Activated CD4-positive, alpha-beta memory T cell treated with anti-CD3 and anti-CD28 coated beads, Interleukin-2, amount 10 ng/mL, durations not matched to agents 7 days and 5 days (primary cell): ENCODE measurements at regions not wholly inside any gene's neighbourhood (a gene's known extent, or its start where the extent isn't known, plus 50 kb on each side); places are given as distances from the start of the nearest gene placed in this dataset.

Experiments
- CTCF ChIA-PET: fragments of 350-600 bp; sonication (Branson Sonifier 250); formaldehyde crosslinking; loops from one replicate; lab custom pipeline; 2021; ENCODE audit warnings: antibody characterized with exemption, inconsistent platforms; lab: Charles Lee
- POLR2A ChIA-PET: fragments of 350-600 bp; sonication (Branson Sonifier 250); formaldehyde crosslinking; loops from one replicate; lab custom pipeline; 2021; ENCODE audit warnings: antibody characterized with exemption; lab: Charles Lee
- DNase-seq: peaks from one replicate; pipeline ENCODE4 v3.0.0-alpha.2; 2020
- H3K27ac Mint-ChIP-seq: one replicate; pipeline ENCODE4 v1.8.0; 2021; ENCODE audit warnings: mild to moderate bottlenecking, mixed read lengths
- H3K27me3 Mint-ChIP-seq: one replicate; pipeline ENCODE4 v1.8.0; 2021; ENCODE audit warnings: mixed read lengths
- H3K36me3 Mint-ChIP-seq: one replicate; pipeline ENCODE4 v1.8.0; 2021; ENCODE audit warnings: low read depth, mixed read lengths
- H3K4me1 Mint-ChIP-seq: one replicate; pipeline ENCODE4 v1.8.0; 2021; ENCODE audit warnings: mixed read lengths
- H3K4me3 Mint-ChIP-seq: one replicate; pipeline ENCODE4 v1.8.0; 2021; ENCODE audit warnings: mild to moderate bottlenecking, mixed read lengths
- H3K9me3 Mint-ChIP-seq: one replicate; pipeline ENCODE4 v1.8.0; 2021; ENCODE audit warnings: mixed read lengths

DNA sequence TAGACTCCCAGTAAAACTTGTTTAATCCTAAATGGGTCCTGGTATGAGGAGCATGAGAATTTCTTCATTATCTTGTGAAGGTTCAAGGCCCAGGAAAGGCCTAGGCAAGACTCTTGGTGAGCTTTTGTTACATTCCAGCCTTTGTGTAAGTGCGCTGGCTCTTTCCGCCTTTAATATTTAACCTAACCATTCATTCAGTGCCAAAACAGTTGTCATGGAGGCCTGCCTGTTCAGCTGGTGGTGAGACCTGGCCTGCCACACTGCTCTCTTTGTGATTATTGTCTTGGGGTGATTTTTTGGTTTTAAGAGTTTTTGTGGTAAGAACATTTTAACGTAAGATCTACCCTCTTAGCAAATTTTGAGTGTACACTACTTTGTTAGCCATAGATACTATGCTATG lies 127.5 kb upstream of the WWC1 start:
- Mint-ChIP-seq H3K9me3 (no peaks in the 10 kb centered on the region), H3K4me3 (no peak overlapping the region), H3K27ac (no peak overlapping the region), H3K4me1 (peaks cover 4% of the 10 kb centered on the region), H3K36me3 (no peaks in the 10 kb centered on the region), H3K27me3 (peaks cover 2% of the 10 kb centered on the region)
- ChIA-PET CTCF (no interaction called here), POLR2A (no interaction called here)
- no peak for DNase-seq

GRCh38 chr5:168165221-168165914 lies 126.1 kb upstream of the WWC1 start:
- CTCF ChIA-PET = no interaction called here
- Mint-ChIP-seq H3K27ac (no peak overlapping the region), H3K9me3 (no peaks in the 10 kb centered on the region), H3K36me3 (no peaks in the 10 kb centered on the region), H3K4me3 (no peak overlapping the region), H3K4me1 (peaks cover 4% of the 10 kb centered on the region), H3K27me3 (peaks cover 4% of the 10 kb centered on the region)
- POLR2A ChIA-PET = no interaction called here
- no peak for DNase-seq

DNA sequence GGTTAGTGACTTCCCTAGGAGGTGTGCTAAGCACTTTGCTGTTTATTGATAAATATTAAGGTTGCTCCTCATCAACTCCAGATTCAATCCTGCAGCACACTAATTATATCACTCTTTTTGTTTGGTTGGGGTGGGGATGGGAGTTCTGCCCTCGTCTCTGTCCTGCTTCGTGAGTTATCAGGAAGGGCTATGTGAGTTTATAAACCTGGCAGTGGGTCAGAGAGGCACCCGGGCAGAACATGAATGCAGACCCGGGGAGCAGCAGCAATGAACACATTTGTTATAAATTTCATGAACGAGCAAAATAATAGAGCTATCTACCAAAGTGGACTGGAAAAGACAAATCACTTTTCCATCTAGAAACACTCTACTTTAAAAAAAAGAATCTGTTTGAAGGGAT lies 125.5 kb upstream of the WWC1 start:
- POLR2A ChIA-PET = no interaction called here
- Mint-ChIP-seq H3K27ac (no peak overlapping the region), H3K9me3 (no peaks in the 10 kb centered on the region), H3K4me1 (peaks cover 4% of the 10 kb centered on the region), H3K36me3 (no peaks in the 10 kb centered on the region), H3K4me3 (no peak overlapping the region), H3K27me3 (peaks cover 6% of the 10 kb centered on the region)
- DNase-seq = no peak
- CTCF ChIA-PET = no interaction called here

GRCh38 chr5:168167338-168167737 lies 124.1 kb upstream of the WWC1 start:
- POLR2A ChIA-PET = no interaction called here
- Mint-ChIP-seq H3K9me3 (no peaks in the 10 kb centered on the region), H3K27me3 (peaks cover 7% of the 10 kb centered on the region), H3K36me3 (no peaks in the 10 kb centered on the region), H3K4me3 (no peak overlapping the region), H3K4me1 (peaks cover 4% of the 10 kb centered on the region), H3K27ac (no peak overlapping the region)
- DNase-seq = no peak
- CTCF ChIA-PET = no interaction called here

- peaks cover 7% of the 10 kb centered on the region for H3K27me3 Mint-ChIP-seq
- peaks cover 4% of the 10 kb centered on the region for H3K4me1 Mint-ChIP-seq
- no peak for DNase-seq
- H3K27ac Mint-ChIP-seq = no peak overlapping the region
- H3K9me3 Mint-ChIP-seq = no peaks in the 10 kb centered on the region
- H3K4me3 Mint-ChIP-seq = no peak overlapping the region
- CTCF ChIA-PET = no interaction called here
- no peaks in the 10 kb centered on the region for H3K36me3 Mint-ChIP-seq
- POLR2A ChIA-PET = no interaction called here
These were observed 122.3 kb upstream of the WWC1 start for GRCh38 chr5:168168978-168169698.

DNA sequence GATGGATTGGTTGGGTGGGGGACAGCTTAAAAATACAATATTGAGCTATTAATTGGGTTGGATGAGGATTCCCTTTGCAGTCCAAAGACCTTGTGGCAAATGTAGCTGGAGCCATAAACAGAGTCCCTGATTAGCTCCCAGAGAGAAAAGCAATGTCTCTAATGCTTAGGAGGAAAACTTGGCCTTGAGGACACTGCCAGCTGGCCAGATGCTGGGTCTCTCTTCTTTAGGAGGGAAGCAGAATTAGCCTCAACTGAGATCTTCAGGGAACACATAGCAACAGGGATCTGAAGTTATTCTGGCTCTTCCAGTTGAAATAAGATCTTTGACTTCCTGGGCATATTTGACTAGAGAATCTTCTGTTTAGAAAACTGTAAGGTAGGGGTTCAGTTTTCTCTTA lies 121.7 kb upstream of the WWC1 start:
- Mint-ChIP-seq H3K27me3 (peaks cover 7% of the 10 kb centered on the region), H3K9me3 (no peaks in the 10 kb centered on the region), H3K4me1 (peaks cover 4% of the 10 kb centered on the region), H3K36me3 (no peaks in the 10 kb centered on the region), H3K4me3 (no peak overlapping the region), H3K27ac (no peak overlapping the region)
- DNase-seq = no peak
- CTCF ChIA-PET = no interaction called here
- POLR2A ChIA-PET = no interaction called here

- Mint-ChIP-seq H3K36me3 (no peaks in the 10 kb centered on the region), H3K27me3 (peaks cover 7% of the 10 kb centered on the region), H3K4me1 (no peaks in the 10 kb centered on the region), H3K9me3 (no peaks in the 10 kb centered on the region), H3K4me3 (no peak overlapping the region), H3K27ac (no peak overlapping the region)
- ChIA-PET POLR2A (no interaction called here), CTCF (no interaction called here)
- DNase-seq = no peak
These were observed 119.3 kb upstream of the WWC1 start for GRCh38 chr5:168171901-168172759.

GRCh38 chr5:168172760-168173223 lies 118.7 kb upstream of the WWC1 start:
- ChIA-PET CTCF (no interaction called here), POLR2A (no interaction called here)
- H3K36me3 Mint-ChIP-seq = no peaks in the 10 kb centered on the region
- no peak overlapping the region for H3K4me3 Mint-ChIP-seq
- no peak overlapping the region for H3K27ac Mint-ChIP-seq
- no peaks in the 10 kb centered on the region for H3K9me3 Mint-ChIP-seq
- H3K27me3 Mint-ChIP-seq = peaks cover 5% of the 10 kb centered on the region
- DNase-seq = no peak
- H3K4me1 Mint-ChIP-seq = no peaks in the 10 kb centered on the region

DNA sequence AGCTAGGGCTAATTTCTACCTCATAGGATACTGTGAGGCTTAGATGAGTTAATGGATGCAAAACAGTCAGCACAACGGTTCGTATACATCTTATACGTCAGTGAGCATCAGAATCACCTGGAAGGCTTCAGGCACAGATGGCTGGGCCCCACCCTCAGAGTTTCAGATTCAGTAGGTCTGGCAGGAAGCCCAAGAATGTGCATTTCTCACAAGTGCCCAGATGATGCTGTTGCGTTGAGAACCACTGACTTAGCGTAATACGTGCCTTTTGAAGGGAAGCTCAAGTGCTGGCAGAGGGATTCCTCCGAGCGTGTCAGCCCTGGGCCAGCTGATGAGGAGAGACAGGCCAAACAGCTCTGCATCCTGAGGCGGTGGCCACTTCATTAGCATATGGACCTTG lies 117.1 kb upstream of the WWC1 start:
- ChIA-PET POLR2A (no interaction called here), CTCF (no interaction called here)
- Mint-ChIP-seq H3K9me3 (no peaks in the 10 kb centered on the region), H3K27me3 (peaks cover 5% of the 10 kb centered on the region), H3K27ac (no peak overlapping the region), H3K4me1 (no peaks in the 10 kb centered on the region), H3K4me3 (no peak overlapping the region), H3K36me3 (no peaks in the 10 kb centered on the region)
- DNase-seq = no peak

DNA sequence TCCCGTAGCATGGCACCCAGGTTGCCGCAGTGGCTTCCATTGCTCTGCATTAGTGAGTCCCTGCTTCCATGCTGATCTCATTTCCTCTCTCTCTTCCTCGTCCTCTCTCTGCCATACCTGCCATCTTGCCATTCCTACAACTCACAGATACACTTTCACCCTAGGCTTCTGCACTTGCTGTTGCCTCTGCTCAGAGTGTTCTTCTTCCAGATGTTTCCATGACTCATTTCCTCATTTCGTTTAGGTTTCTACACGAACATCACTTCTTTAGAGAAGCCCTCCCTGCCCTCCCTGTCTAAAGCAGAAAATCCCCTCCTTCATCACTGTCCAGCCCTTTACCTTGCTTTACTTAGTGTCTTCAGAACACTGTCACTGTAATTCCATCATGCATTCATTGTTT lies 115.2 kb upstream of the WWC1 start:
- no peak overlapping the region for H3K4me3 Mint-ChIP-seq
- H3K27ac Mint-ChIP-seq = no peak overlapping the region
- no peaks in the 10 kb centered on the region for H3K36me3 Mint-ChIP-seq
- CTCF ChIA-PET = no interaction called here
- H3K4me1 Mint-ChIP-seq = no peaks in the 10 kb centered on the region
- H3K9me3 Mint-ChIP-seq = no peaks in the 10 kb centered on the region
- POLR2A ChIA-PET = no interaction called here
- no peaks in the 10 kb centered on the region for H3K27me3 Mint-ChIP-seq
- no peak for DNase-seq

DNA sequence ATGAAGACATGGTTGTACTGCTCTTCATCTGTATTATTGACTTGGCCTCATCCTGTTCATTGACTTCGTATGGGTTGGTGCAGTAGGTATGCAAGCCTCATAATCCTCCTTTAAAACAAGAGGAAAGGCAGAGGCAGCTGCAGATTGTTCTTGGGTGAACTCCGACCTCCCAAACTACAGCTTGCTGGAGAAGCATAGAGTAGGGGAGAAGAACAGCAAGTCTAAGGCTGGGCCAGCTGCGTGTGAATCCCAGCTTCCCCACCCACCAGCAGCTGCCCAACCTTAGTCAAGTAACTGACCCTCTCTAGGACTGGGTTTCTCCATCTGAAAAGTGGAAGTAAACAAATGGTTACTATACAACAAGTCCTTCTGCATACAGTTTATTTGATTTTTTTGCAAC lies 114.5 kb upstream of the WWC1 start:
- no peak overlapping the region for H3K4me3 Mint-ChIP-seq
- no peaks in the 10 kb centered on the region for H3K27me3 Mint-ChIP-seq
- no peak overlapping the region for H3K27ac Mint-ChIP-seq
- no peak for DNase-seq
- ChIA-PET POLR2A (no interaction called here), CTCF (interaction anchor here (0.7 kb wide), 1 partner anchor 43 kb away, joined by 3 read pairs; no protein-coding TSS in a partner anchor)
- H3K36me3 Mint-ChIP-seq = no peaks in the 10 kb centered on the region
- no peaks in the 10 kb centered on the region for H3K9me3 Mint-ChIP-seq
- H3K4me1 Mint-ChIP-seq = no peaks in the 10 kb centered on the region

GRCh38 chr5:168177831-168178450 lies 113.5 kb upstream of the WWC1 start:
- Mint-ChIP-seq H3K9me3 (no peaks in the 10 kb centered on the region), H3K27me3 (no peaks in the 10 kb centered on the region), H3K27ac (no peak overlapping the region), H3K4me3 (no peak overlapping the region), H3K4me1 (no peaks in the 10 kb centered on the region), H3K36me3 (no peaks in the 10 kb centered on the region)
- ChIA-PET POLR2A (no interaction called here), CTCF (interaction anchor here (0.7 kb wide), 1 partner anchor 42 kb away, joined by 3 read pairs; no protein-coding TSS in a partner anchor)
- no peak for DNase-seq

GRCh38 chr5:168179192-168179593 lies 112.3 kb upstream of the WWC1 start:
- ChIA-PET CTCF (no interaction called here), POLR2A (no interaction called here)
- no peaks in the 10 kb centered on the region for H3K4me1 Mint-ChIP-seq
- no peak overlapping the region for H3K4me3 Mint-ChIP-seq
- no peaks in the 10 kb centered on the region for H3K9me3 Mint-ChIP-seq
- H3K27me3 Mint-ChIP-seq = no peaks in the 10 kb centered on the region
- H3K27ac Mint-ChIP-seq = no peak overlapping the region
- DNase-seq = no peak
- H3K36me3 Mint-ChIP-seq = no peaks in the 10 kb centered on the region
